NCI-H1092 treated with DMSO at 0.1 percent for 48 hours (cell line): ENCODE measurements at regions not wholly inside any gene's neighbourhood (a gene's known extent, or its start where the extent isn't known, plus 50 kb on each side); places are given as distances from the start of the nearest gene placed in this dataset.

ENCODE experiments used
- DNase-seq: peaks from one replicate; lab custom pipeline; 2025; lab: John Stamatoyannopoulos, UW

GRCh38 chr14:34041220-34041619 is 90.3 kb upstream of the EGLN3 start:
- DNase-seq: no peak

- no peak for DNase-seq
Measured at GRCh38 chr14:34040766-34041165, 89.9 kb upstream of the EGLN3 start.

- DNase-seq: no peak
Measured at GRCh38 chr14:34039428-34040047, 88.7 kb upstream of the EGLN3 start.

DNA sequence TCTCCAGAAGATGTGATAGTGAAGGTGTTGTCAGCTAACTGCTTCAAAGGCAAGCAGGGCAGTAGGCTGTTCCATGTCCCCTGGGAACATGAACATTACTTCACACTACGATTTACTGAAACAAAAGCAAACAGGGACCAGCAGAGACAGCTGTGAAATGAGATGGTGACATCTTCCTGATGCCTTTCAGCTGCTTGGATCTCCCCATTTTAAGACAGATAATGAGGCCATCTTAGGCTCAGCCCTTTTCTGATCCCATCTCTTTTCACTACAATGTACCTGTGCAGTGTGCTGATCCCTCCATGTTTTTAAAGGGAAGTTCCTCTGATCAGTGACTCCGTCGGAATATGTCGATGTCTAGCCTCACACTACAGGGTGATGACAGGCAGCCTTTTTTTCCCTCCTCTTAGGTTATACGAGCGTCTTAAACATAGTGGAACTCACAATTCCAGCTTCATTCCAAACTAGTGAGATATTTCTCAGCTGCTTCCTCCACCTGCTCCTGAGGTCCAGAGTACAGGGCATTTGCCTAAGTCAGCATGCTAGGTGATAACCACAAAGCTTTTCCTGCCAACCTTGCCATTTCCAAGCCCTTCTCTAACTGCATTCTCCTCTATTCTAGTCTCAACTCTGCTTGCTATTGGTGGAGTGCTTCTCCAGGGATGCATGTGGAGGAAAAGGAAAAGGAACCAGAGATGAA is 87.6 kb upstream of the EGLN3 start:
- no peak for DNase-seq

GRCh38 chr14:34036319-34036766 is 85.5 kb upstream of the EGLN3 start:
- DNase-seq: no peak

DNA sequence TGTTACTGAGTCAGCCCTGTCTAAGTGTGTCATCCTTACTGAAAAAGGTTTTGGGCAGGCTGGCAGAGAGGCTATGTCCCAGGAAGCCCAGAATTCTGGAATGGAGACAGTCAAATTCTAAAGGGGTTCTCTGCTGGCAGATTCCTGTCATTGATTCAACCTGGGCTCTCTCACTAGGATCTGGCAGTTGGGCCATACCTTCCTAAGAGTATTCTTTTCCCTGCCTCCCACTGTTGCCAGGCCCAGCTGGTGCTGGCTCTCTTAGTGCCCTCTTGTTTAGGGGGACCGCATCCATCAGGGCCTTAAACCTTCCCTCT is 85.0 kb upstream of the EGLN3 start:
- DNase-seq: no peak

GRCh38 chr14:34035177-34035933 is 84.5 kb upstream of the EGLN3 start:
- DNase-seq: no peak

DNA sequence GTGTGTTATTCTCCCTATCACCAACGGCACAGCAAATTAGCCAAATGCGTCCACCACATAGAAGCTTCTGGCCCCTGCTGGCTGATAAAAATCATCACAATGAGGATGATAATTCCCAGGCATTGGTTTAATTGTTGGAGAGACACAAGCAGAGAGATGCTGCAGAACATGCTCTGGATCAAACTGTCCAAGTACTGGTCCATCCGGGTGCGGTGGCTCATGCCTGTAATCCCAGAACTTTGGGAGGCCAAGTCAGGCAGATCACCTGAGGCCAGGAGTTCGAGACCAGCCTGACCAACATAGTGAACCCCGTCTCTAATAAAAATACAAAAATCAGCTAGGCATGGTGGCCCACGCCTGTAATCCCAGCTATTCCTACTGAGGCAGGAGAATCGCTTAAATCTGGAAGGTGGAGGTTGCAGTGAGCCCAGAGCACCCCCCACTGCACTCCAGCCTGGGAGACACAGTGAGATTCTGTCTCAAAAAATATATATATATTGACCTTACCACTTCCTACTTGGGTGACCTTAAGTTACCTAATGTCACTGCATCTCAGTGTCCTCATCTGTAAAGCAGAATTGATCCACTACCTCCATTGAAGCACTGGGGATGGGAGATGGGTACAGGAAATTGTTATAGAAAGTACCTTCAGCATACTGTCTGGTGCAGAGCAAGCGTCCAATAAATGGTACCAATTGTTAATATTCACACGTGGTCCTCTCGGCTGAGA is 83.7 kb upstream of the EGLN3 start:
- DNase-seq: no peak

DNA sequence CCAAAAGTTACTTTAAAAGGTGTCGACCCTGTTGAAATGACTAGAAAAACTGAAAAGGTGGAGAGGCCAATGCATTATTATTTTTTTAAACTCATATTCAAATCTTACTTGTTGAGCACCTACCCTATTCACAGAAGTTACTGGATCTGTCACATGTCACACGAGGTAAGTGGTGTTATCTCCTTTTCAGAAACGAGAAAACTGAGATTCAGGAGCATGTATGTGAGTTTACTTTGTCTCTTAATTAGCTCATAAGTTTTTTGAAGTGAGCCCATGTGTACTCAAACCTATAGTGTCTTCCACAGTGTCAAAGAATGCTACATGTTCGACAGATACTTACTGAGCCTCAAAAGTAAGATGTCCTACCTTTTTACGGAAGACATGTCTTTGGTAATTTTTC is 81.8 kb upstream of the EGLN3 start:
- DNase-seq: no peak

- DNase-seq: no peak
Measured at GRCh38 chr14:34030864-34031263, 80.0 kb upstream of the EGLN3 start.

DNA sequence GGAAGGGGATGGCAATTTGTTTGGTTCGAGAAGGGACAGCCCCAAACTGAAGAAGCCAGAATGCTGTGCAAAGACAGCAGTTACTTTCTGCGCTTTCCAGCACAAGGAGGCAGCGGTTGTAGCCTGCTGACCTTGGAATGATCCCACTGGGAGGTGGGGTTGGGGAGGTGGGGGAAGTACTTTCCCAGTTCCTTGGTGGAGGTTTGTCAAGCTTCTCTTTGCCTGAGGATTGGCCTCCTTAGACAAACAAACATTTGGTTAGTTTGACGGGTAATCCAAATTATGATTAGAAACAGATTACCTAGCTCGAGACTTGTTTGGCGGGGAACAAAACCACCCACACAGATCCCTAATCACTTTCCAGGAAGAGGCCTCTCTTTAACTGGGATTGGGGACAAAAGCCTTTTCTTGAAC is 79.1 kb upstream of the EGLN3 start:
- no peak for DNase-seq

GRCh38 chr14:34027990-34028495 is 77.2 kb upstream of the EGLN3 start:
- no peak for DNase-seq

DNA sequence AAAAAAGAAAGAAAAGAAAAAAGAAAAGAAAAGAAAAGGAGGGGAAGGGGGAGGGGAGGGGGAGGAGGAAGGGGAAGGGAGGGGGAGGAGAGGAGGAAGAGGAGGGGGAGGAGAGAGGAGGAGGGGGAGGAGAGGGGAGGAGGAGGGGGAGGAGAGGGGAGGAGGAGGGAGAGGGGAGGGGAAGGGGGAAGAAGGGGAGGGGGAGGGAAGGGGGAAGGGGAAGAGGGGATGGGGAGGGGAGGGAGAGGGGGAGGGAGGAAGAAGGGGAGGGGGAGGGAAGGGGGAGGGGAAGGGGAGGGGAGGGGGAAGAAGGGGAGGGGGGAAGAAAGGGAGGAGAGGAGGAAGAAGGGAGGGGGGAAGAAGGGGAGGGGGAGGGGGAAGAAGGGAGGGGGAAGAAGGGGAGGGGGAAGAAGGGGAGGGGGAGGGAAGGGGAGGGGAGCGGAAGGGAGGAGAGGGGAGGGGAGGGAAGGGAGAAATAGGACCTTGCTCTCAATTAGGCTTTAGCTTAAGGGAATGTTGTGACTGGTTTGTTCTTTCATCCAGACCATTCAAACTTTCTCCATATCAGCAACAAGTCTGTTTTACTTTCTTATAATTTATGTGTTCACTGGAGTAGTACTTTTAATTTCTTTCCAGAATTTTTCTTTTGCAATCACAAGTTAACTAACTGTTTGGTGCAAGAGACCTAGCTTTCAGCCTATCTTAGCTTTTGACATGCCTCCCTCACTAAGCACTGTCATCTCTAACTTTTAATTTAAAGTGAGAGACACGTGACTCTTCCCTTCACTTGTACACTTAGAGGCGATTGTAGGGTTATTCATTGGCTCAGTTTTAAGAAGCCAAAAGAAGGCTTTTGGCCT is 76.5 kb upstream of the EGLN3 start:
- DNase-seq: no peak

DNA sequence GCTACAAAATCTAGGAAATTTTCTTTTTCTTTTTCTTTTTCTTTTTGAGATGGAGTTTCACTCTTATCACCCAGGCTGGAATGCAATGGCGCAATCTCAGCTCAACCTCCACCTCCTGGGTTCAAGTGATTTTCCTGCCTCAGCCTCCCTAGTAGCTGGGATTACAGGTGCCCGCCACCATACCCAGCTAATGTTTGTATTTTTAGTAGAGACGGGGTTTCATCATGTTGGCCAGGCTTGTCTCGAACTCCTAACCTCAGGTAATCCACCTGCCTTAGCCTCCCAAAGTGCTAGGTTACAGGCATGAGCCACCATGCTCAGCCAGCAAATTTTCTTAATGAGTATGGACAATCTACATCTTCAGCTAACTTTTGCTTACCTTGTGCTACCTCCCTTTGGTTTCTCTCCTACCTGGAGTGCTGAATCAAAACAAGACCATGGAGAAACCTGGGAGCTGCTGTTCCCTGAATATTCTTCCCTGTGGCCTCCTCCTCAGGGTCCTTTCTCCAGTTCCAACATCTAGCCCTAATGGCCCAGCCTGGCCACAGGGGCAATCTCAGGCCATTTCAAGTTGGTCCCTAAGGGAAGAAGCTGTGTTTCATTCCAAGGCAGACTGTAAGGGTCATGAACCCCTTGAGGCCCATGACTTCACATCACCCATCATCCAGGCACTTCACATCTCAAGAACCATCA is 74.6 kb upstream of the EGLN3 start:
- DNase-seq: no peak

- no peak for DNase-seq
Measured at GRCh38 chr14:34024768-34025144, 73.9 kb upstream of the EGLN3 start.

- DNase-seq: no peak
Measured at GRCh38 chr14:34023824-34024767, 73.2 kb upstream of the EGLN3 start.

GRCh38 chr14:34021096-34021495 is 70.2 kb upstream of the EGLN3 start:
- no peak for DNase-seq

GRCh38 chr14:34020014-34020413 is 69.1 kb upstream of the EGLN3 start:
- DNase-seq: no peak

DNA sequence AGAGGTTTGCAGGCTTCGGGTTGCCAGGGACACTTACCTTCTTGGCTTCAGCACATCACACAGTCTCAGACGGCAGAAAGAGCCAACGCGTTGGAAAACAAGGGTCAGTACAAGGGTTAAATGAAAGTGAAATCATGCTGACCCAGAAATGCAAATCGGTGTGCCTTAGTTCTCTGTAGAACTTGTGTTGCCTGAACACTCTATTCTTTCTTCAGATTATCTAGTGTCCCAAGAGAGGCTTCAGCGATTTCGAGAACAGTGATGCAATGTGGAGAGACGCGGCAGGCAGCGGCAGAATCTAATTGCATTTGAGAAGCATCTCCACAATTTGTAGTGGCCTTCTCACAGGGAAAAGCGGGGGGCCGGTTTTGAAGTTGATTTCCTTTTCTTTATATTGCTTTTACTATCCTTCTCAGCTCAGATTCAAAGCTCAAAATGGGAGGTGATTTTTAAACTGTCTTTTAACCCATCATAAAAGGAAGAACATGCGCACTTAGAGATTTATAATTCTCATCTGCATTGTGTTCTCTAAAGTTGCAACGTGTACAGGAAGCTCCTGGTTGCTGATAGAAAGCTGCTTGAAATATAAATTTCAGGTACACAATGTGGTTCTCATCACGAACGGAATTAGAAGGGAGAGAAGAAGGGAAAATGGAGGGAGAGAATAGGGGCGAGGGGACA is 67.8 kb upstream of the EGLN3 start:
- DNase-seq: peak; percentile 69
